ENCODE measurements at regions not wholly inside any gene's neighbourhood (a gene's known extent, or its start where the extent isn't known, plus 50 kb on each side); places are given as distances from the start of the nearest gene placed in this dataset.

DNA sequence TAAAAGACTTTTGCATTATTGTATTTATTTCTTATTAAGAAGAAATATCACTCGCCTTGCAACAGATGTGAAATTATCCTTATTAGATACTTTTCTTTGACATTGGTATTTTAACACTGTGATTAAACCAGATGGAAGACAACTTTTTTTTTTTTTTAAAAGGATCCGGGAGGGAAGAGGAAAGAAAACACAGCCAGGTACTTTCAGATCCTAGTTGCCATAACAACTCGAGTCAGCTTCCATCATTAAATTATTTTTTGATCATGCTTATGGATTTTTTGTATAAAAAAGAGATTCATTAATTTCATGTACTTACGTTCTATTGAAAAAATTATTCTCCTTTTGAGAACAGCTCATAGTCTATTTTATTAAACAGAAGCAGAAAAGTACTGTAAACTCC, 515.7 kb downstream of the TBC1D4 start:
- H3K36me3 ChIP-seq, result no peaks in the 10 kb centered on the region
- TF ChIP-seq, protein P1, sequence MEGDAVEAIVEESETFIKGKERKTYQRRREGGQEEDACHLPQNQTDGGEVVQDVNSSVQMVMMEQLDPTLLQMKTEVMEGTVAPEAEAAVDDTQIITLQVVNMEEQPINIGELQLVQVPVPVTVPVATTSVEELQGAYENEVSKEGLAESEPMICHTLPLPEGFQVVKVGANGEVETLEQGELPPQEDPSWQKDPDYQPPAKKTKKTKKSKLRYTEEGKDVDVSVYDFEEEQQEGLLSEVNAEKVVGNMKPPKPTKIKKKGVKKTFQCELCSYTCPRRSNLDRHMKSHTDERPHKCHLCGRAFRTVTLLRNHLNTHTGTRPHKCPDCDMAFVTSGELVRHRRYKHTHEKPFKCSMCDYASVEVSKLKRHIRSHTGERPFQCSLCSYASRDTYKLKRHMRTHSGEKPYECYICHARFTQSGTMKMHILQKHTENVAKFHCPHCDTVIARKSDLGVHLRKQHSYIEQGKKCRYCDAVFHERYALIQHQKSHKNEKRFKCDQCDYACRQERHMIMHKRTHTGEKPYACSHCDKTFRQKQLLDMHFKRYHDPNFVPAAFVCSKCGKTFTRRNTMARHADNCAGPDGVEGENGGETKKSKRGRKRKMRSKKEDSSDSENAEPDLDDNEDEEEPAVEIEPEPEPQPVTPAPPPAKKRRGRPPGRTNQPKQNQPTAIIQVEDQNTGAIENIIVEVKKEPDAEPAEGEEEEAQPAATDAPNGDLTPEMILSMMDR (IDR thresholded peaks at IDR 0.05), result no peak
- no peaks in the 10 kb centered on the region for H3K9me3 ChIP-seq

DNA sequence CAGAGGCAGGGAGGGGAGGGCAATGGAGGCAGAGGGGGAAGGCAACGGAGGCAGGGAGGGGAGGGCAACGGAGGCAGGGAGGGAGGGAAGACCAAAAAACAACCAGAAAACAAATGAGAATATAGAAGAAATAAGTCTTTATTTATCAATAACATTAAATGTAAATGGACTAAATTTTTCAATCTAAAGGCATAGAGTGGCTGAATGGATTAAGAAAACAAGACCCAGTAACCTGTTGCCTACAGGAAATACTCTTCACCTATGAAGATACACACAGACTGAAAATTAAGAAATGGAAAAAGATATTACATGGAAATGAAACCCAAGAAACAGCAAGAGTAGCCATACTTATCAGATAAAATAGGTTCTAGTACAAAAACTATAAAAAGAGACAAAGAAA, 536.3 kb downstream of the TBC1D4 start:
- Histone ChIP-seq H3K36me3 (no peaks in the 10 kb centered on the region), H3K4me1 (ENCODE audit: control insufficient read depth in 1 of 2, insufficient read depth in 1 of 2, low read depth in 1 of 2, low read length in 1 of 2) (no peaks in the 10 kb centered on the region), H3K27me3 (no peaks in the 10 kb centered on the region), H3K27ac (no peak overlapping the region), H3K4me3 (ENCODE audit: low read depth in 1 of 2, low read length in 1 of 2) (no peak overlapping the region), H3K9me3 (no peaks in the 10 kb centered on the region)
- TF ChIP-seq, protein P1 (IDR thresholded peaks at IDR 0.05), result no peak

More for the DNA sequence above, 515.7 kb downstream of the TBC1D4 start:
- no peaks in the 10 kb centered on the region for H3K4me1 ChIP-seq (ENCODE audit: control insufficient read depth in 1 of 2, insufficient read depth in 1 of 2, low read depth in 1 of 2, low read length in 1 of 2)
- no peak overlapping the region for H3K4me3 ChIP-seq (ENCODE audit: low read depth in 1 of 2, low read length in 1 of 2)
- no peaks in the 10 kb centered on the region for H3K27me3 ChIP-seq
- H3K27ac ChIP-seq, result no peak overlapping the region

GRCh38 chr13:74931698-74932433, 550.1 kb downstream of the TBC1D4 start:
- TF ChIP-seq, protein P1 (IDR thresholded peaks at IDR 0.05), result no peak
- Histone ChIP-seq H3K36me3 (no peaks in the 10 kb centered on the region), H3K27ac (no peak overlapping the region), H3K4me1 (ENCODE audit: control insufficient read depth in 1 of 2, insufficient read depth in 1 of 2, low read depth in 1 of 2, low read length in 1 of 2) (no peaks in the 10 kb centered on the region), H3K27me3 (no peaks in the 10 kb centered on the region), H3K9me3 (no peaks in the 10 kb centered on the region), H3K4me3 (ENCODE audit: low read depth in 1 of 2, low read length in 1 of 2) (no peak overlapping the region)

DNA sequence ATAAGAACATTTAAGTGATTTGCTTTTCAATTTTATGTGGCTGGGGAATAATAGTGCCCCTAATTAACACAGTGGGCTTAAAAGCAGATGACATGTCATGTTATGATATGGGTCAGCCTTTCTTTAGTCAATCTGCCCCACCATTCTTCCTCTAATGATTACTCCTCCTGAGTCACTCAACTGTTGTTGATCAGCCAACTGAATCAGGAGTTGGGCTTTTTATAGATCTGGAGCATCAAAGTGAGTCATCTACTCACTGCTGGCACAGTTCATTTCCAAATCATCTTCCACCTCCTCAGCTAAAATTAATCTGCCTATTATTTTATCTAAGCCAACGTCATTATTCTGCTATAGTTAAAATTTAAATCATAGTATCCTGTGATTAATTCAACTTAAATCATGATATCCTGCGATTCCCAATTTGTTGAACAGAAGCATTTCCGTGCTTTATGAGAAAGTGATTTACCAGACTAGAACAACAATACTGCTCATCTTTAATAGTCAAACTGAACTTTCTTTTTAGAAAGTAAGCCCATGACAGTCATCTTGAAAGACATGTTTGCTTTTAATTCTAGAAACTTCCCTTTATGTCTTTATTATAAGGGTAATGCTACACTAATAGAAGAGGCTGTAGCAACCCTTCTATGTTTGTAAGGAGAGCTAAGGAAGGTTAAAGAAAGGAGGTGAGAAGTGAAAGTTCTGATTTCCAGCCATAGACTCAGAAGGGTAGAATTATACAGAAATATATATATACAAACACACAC, 551.4 kb downstream of the TBC1D4 start:
- TF ChIP-seq, protein P1 (IDR thresholded peaks at IDR 0.05), result no peak
- H3K27me3 ChIP-seq, result no peaks in the 10 kb centered on the region

DNA sequence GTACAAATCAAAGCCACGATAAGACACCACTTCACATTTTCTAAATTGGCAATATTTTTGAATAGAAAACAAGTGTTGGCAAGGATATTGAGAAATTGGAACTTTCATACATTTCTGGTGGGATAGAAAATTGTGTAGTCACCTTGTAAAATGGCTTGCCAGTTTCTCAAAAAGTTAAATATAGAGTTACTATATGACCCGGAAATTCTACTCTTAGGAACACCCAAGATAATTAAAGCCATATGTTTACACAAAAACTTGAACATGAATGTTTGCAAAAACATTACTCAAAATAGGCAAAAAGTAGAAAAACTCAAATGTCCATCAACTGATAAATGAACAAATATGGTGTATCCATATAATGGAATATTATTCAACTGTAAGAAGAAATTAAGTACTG, 552.5 kb downstream of the TBC1D4 start:
- H3K36me3 ChIP-seq, result no peaks in the 10 kb centered on the region

More for the DNA sequence above, 551.4 kb downstream of the TBC1D4 start:
- no peaks in the 10 kb centered on the region for H3K9me3 ChIP-seq
- H3K4me3 ChIP-seq (ENCODE audit: low read depth in 1 of 2, low read length in 1 of 2), result no peak overlapping the region
- H3K4me1 ChIP-seq (ENCODE audit: control insufficient read depth in 1 of 2, insufficient read depth in 1 of 2, low read depth in 1 of 2, low read length in 1 of 2), result no peaks in the 10 kb centered on the region
- no peaks in the 10 kb centered on the region for H3K36me3 ChIP-seq
- no peak overlapping the region for H3K27ac ChIP-seq

More for the DNA sequence above, 552.5 kb downstream of the TBC1D4 start:
- Histone ChIP-seq H3K9me3 (no peaks in the 10 kb centered on the region), H3K4me1 (ENCODE audit: control insufficient read depth in 1 of 2, insufficient read depth in 1 of 2, low read depth in 1 of 2, low read length in 1 of 2) (no peaks in the 10 kb centered on the region), H3K27me3 (no peaks in the 10 kb centered on the region), H3K4me3 (ENCODE audit: low read depth in 1 of 2, low read length in 1 of 2) (no peak overlapping the region), H3K27ac (no peak overlapping the region)
- TF ChIP-seq, protein P1 (IDR thresholded peaks at IDR 0.05), result no peak
